ENCODE measurements at regions not wholly inside any gene's neighbourhood (a gene's known extent, or its start where the extent isn't known, plus 50 kb on each side); places are given as distances from the start of the nearest gene placed in this dataset.

- TF ChIP-seq EP300 (IDR thresholded peaks at IDR 0.05; ENCODE audit: borderline replicate concordance in 1 of 2, control insufficient read depth in 1 of 2, low read depth in 2 of 2, low read length in 2 of 2), result no peak
- no peak for TF ChIP-seq ZNF274 (IDR thresholded peaks at IDR 0.05; ENCODE audit: insufficient read depth, insufficient read length)
- TF ChIP-seq CTCF (IDR thresholded peaks at IDR 0.05 in 2 of 3, conservative IDR thresholded peaks at IDR 0.05 in 1 of 3; ENCODE audit: control insufficient read depth in 2 of 3, extremely low read depth in 1 of 3, insufficient read depth in 1 of 3, low read depth in 3 of 3, low read length in 3 of 3), result no peak
- TF ChIP-seq EZH2 (IDR thresholded peaks at IDR 0.05; ENCODE audit: borderline replicate concordance, control insufficient read depth, low read depth, low read length), result no peak
- no peak for TF ChIP-seq ATF2 (IDR thresholded peaks at IDR 0.05; ENCODE audit: low read length)
- TF ChIP-seq FOS (IDR thresholded peaks at IDR 0.05; ENCODE audit: borderline replicate concordance, extremely low read depth, insufficient read length), result no peak
- TF ChIP-seq GATAD2B (conservative IDR thresholded peaks at IDR 0.05; ENCODE audit: low read depth), result no peak
- TF ChIP-seq NR2C1 (IDR thresholded peaks at IDR 0.05), result no peak
- no peak for TF ChIP-seq BCL3 (IDR thresholded peaks at IDR 0.05; ENCODE audit: borderline replicate concordance, insufficient read depth, low read depth, low read length, poor library complexity, severe bottlenecking)
- no peak for TF ChIP-seq POLR2A (IDR thresholded peaks at IDR 0.05; ENCODE audit: low read depth, low read length)
- no peak for TF ChIP-seq GABPA (IDR thresholded peaks at IDR 0.05; ENCODE audit: low read depth)
- TF ChIP-seq ATF7 (IDR thresholded peaks at IDR 0.05; ENCODE audit: low read depth), result no peak
- no peak for TF ChIP-seq CREM (IDR thresholded peaks at IDR 0.05; ENCODE audit: low read depth)
Observed at GRCh38 chr15:31781261-31781660, 249.1 kb upstream of the CHRNA7 start.

Data from GM12878 (cell line).